Common myeloid progenitor, CD34-positive (primary cell): ENCODE measurements at regions not wholly inside any gene's neighbourhood (a gene's known extent, or its start where the extent isn't known, plus 50 kb on each side); places are given as distances from the start of the nearest gene placed in this dataset.

Source experiments
- CTCF ChIA-PET: fragments of 350-600 bp; sonication (Branson Sonifier 250); formaldehyde crosslinking; loops from one replicate; lab custom pipeline; 2021; ENCODE audit warnings: antibody characterized with exemption; lab: Charles Lee
- POLR2A ChIA-PET: fragments of 350-600 bp; sonication (Branson Sonifier 250); formaldehyde crosslinking; loops from one replicate; lab custom pipeline; 2021; ENCODE audit warnings: antibody characterized with exemption; lab: Charles Lee
- DNase-seq, 3 donors: peaks; one replicate each; pipeline versions ENCODE4 v3.0.0 to v3.0.0-alpha.2; 2013
- H3K27ac ChIP-seq, 2 experiments: 1 replicate in 1 of 2; 2 replicates in 1 of 2; pipeline ENCODE4 v1.7.0; 2013; ENCODE audit warnings: inconsistent platforms in 2 of 2, low read length in 2 of 2, mild to moderate bottlenecking in 2 of 2, low read depth in 1 of 2, moderate library complexity in 1 of 2; ENCODE audit not compliant: severe bottlenecking in 2 of 2, insufficient read depth in 1 of 2, poor library complexity in 1 of 2
- H3K27me3 ChIP-seq, 5 experiments: replicated peaks in 2 of 5; 1 replicate in 3 of 5; 2 replicates in 2 of 5; pipeline versions ENCODE4 v1.6.1 to v1.7.0; 2013; ENCODE audit warnings: low read length in 4 of 5, mild to moderate bottlenecking in 2 of 5, moderate library complexity in 2 of 5, inconsistent platforms in 1 of 5; ENCODE audit not compliant: insufficient read depth in 5 of 5, control insufficient read depth in 4 of 5
- H3K36me3 ChIP-seq, 4 experiments: 1 replicate in 2 of 4; 2 replicates in 2 of 4; pipeline versions ENCODE4 v1.6.1 to v1.7.0; 2013; ENCODE audit warnings: low read length in 3 of 4, control low read depth in 1 of 4, mild to moderate bottlenecking in 1 of 4; ENCODE audit not compliant: control insufficient read depth in 4 of 4, insufficient read depth in 4 of 4
- H3K4me1 ChIP-seq, 4 experiments: 1 replicate in 3 of 4; 2 replicates in 1 of 4; pipeline versions ENCODE4 v1.6.1 to v1.7.1; 2013; ENCODE audit warnings: low read length in 3 of 4, mild to moderate bottlenecking in 3 of 4, control low read depth in 1 of 4, inconsistent platforms in 1 of 4, moderate library complexity in 1 of 4; ENCODE audit not compliant: control insufficient read depth in 4 of 4, insufficient read depth in 4 of 4; ENCODE audit errors: control extremely low read depth in 1 of 4
- H3K4me3 ChIP-seq, 7 experiments: 1 replicate in 4 of 7; 2 replicates in 3 of 7; pipeline versions ENCODE4 v1.5.1 to v1.7.0; 2013; ENCODE audit warnings: mild to moderate bottlenecking in 7 of 7, low read length in 6 of 7, moderate library complexity in 6 of 7, inconsistent platforms in 2 of 7, low read depth in 2 of 7, control low read depth in 1 of 7; ENCODE audit not compliant: insufficient read depth in 4 of 7, control insufficient read depth in 1 of 7; ENCODE audit errors: extremely low read depth in 1 of 7
- H3K9me3 ChIP-seq, 5 experiments: 1 replicate in 4 of 5; 2 replicates in 1 of 5; pipeline versions ENCODE4 v1.6.1 to v1.7.1; 2013; ENCODE audit warnings: low read length in 4 of 5, mild to moderate bottlenecking in 2 of 5, inconsistent platforms in 1 of 5, low read depth in 1 of 5, moderate library complexity in 1 of 5; ENCODE audit not compliant: control insufficient read depth in 4 of 5, insufficient read depth in 2 of 5; ENCODE audit errors: control extremely low read depth in 1 of 5
- WGBS: methylation state at CpG from one replicate; pipeline ENCODE4 v1.1.5; 2013; ENCODE audit not compliant: insufficient coverage; 5-methylcytosine and 5-hydroxymethylcytosine counted together

GRCh38 chr16:65967376-65967775 lies 399.1 kb upstream of the CDH5 start:
- 87% methylated on average over 4 of the region's 4 CpGs for WGBS
- ChIA-PET CTCF (no interaction called here), POLR2A (no interaction called here)

DNA sequence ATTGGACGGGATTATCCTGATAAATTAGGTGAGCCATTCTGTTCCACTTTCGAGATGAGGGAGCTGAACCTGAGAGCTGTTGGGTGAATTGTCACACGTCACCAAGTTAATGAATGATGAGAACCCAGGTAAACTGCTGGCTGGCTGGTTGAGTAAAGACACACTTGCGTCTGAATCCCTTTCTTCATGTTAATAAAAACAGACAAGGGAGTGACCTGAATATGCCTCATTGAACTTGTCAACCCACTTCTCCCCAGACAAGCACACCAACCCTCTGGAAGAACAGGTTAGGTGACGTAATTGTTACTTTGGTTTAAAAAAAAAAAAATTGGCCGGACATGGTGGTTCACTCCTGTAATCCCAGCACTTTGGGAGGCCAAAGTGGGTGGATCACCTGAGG lies 400.9 kb upstream of the CDH5 start:
- Histone ChIP-seq H3K27me3 (no peaks in the 10 kb centered on the region), H3K4me1 (no peaks in the 10 kb centered on the region), H3K9me3 (no peaks in the 10 kb centered on the region), H3K36me3 (no peaks in the 10 kb centered on the region), H3K27ac (no peak overlapping the region), H3K4me3 (no peak overlapping the region)
- DNase-seq = no peak
- ChIA-PET CTCF (no interaction called here), POLR2A (no interaction called here)
- 96% methylated on average over 6 of the region's 6 CpGs for WGBS

More at GRCh38 chr16:65967376-65967775, 399.1 kb upstream of the CDH5 start:
- no peaks in the 10 kb centered on the region for H3K27me3 ChIP-seq
- no peaks in the 10 kb centered on the region for H3K36me3 ChIP-seq
- DNase-seq = no peak
- no peak overlapping the region for H3K27ac ChIP-seq
- no peaks in the 10 kb centered on the region for H3K9me3 ChIP-seq
- no peaks in the 10 kb centered on the region for H3K4me1 ChIP-seq
- H3K4me3 ChIP-seq = no peak overlapping the region

DNA sequence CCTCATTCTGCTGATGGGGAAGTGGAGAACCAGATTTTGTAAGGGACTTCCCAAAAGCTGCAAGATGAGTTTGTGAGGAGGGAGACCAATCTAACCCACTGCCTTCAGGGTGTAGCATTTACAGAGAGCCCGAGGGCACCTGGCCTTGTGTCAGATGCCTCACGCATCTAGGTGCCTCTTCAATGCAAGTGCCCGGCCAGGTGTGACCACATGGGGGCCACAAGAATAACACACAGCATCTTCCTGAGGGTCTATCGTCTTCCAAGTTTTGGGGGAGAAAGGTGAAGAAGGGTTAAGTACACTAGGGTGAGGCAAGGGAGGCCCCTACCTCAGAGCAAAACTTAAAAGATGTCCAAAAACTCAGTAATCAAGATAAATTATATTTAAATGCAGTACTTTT lies 401.7 kb upstream of the CDH5 start:
- DNase-seq = no peak
- POLR2A ChIA-PET = no interaction called here
- no peaks in the 10 kb centered on the region for H3K9me3 ChIP-seq
- no peaks in the 10 kb centered on the region for H3K36me3 ChIP-seq
- no peak overlapping the region for H3K27ac ChIP-seq
- H3K27me3 ChIP-seq = no peaks in the 10 kb centered on the region
- CTCF ChIA-PET = no interaction called here
- H3K4me3 ChIP-seq = no peak overlapping the region
- no peaks in the 10 kb centered on the region for H3K4me1 ChIP-seq
- 88% methylated on average over 2 of the region's 4 CpGs for WGBS

DNA sequence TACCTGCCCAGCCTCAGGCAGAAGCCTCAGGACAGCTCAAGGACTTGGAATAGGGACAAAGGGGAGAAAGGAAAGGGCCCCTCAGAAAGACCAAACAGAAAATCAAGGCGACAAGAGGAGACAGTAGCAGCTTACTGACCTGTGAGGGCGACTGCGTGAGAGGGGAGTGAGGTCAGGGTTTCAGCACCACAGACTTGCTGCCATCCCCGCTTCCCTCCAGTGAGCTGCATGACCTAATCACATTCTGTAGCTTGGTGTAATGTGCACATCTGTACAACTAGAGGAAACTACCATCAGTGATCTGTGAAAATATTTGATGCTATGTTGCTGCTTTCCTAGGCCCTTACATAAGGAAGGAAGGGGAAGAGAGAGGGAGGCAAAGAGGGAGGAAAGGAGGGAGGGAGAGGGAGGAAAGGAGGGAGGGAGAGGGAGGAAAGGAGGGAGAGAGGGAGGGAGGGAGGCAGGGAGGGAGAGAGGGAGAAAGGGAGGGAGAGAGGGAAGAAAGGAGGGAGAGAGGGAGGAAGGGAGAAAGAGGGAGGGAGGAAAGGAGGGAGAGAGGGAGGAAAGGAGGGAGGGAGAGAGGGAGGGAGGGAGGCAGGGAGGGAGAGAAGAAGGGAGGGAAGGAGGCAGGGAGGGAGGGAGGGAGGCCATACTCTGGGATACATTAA lies 404.9 kb upstream of the CDH5 start:
- POLR2A ChIA-PET = no interaction called here
- 89% methylated on average over 4 of the region's 4 CpGs for WGBS
- CTCF ChIA-PET = no interaction called here

DNA sequence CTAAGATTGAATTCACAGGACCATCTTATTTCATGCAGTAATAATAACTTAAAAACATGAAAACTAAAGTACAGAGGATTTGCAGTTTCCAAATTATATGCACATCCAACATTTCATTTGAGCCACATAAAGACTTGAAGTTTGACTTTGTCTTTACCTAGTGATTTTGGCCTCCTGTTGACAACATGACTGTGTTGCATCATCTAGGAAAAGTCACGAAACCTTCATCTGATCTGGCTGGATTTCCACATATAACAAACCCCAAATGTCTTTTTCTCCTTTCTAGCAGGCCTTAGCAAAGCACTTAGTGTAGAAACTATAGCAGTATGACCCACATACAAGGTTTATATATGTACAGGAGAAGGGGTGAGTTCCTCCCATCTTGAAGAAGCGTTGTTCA lies 406.5 kb upstream of the CDH5 start:
- DNase-seq = no peak
- Histone ChIP-seq H3K27me3 (no peaks in the 10 kb centered on the region), H3K4me3 (no peak overlapping the region), H3K36me3 (no peaks in the 10 kb centered on the region), H3K27ac (no peak overlapping the region), H3K4me1 (no peaks in the 10 kb centered on the region), H3K9me3 (no peaks in the 10 kb centered on the region)
- POLR2A ChIA-PET = no interaction called here
- WGBS = 100% methylated on average over 1 of the region's 2 CpGs
- CTCF ChIA-PET = no interaction called here

More for the DNA sequence above, 404.9 kb upstream of the CDH5 start:
- Histone ChIP-seq H3K4me1 (no peaks in the 10 kb centered on the region), H3K27ac (no peak overlapping the region), H3K27me3 (no peaks in the 10 kb centered on the region), H3K9me3 (no peaks in the 10 kb centered on the region), H3K4me3 (no peak overlapping the region), H3K36me3 (no peaks in the 10 kb centered on the region)
- DNase-seq = no peak

- H3K4me1 ChIP-seq = no peaks in the 10 kb centered on the region
- H3K9me3 ChIP-seq = no peaks in the 10 kb centered on the region
- DNase-seq = no peak
- no peaks in the 10 kb centered on the region for H3K36me3 ChIP-seq
- no peak overlapping the region for H3K27ac ChIP-seq
- ChIA-PET CTCF (no interaction called here), POLR2A (no interaction called here)
- WGBS = no CpG with 5 or more reads among the region's 3 CpGs
- H3K4me3 ChIP-seq = no peak overlapping the region
- H3K27me3 ChIP-seq = no peaks in the 10 kb centered on the region
These were observed 408.4 kb upstream of the CDH5 start for GRCh38 chr16:65958086-65958485.

DNA sequence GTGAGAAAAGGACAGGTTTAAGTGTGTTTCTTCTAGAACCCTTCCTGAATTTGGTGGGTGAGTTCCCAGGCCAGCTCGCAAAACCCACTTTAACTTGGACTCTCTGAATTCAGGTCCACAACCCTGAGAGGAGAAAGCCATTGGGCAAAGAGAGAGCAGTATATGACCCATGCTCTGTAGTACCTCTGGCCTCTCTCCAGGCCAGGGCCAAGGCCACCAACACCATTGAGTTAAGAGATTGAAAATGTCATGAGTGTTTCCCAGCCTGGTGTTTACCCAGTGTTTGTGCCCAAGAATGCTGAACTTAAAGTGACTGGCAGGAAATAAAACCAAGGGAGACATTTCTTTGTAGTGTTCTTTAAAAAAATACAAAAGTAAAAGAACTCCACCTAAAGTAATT lies 410.4 kb upstream of the CDH5 start:
- H3K27me3 ChIP-seq = no peaks in the 10 kb centered on the region
- H3K36me3 ChIP-seq = no peaks in the 10 kb centered on the region
- H3K9me3 ChIP-seq = no peaks in the 10 kb centered on the region
- CTCF ChIA-PET = no interaction called here
- WGBS = 100% methylated on average over 1 of the region's 1 CpG
- H3K4me1 ChIP-seq = no peaks in the 10 kb centered on the region
- DNase-seq = no peak
- POLR2A ChIA-PET = no interaction called here
- H3K27ac ChIP-seq = no peak overlapping the region
- H3K4me3 ChIP-seq = no peak overlapping the region
